Fibroblast of lung (primary cell): ENCODE measurements at regions not wholly inside any gene's neighbourhood (a gene's known extent, or its start where the extent isn't known, plus 50 kb on each side); places are given as distances from the start of the nearest gene placed in this dataset.

ENCODE experiments used
- CTCF ChIP-seq, 2 donors: IDR thresholded peaks in 1 of 2; conservative IDR thresholded peaks in 1 of 2; 1 replicate in 1 of 2; 2 replicates in 1 of 2; pipeline ENCODE4 v1.5.1; 2011 to 2012; ENCODE audit warnings: low read length in 2 of 2, control low read depth in 1 of 2, inconsistent platforms in 1 of 2, low read depth in 1 of 2, mild to moderate bottlenecking in 1 of 2
- EZH2 ChIP-seq: IDR thresholded peaks from 2 replicates; pipeline ENCODE4 v1.5.1; 2012; ENCODE audit warnings: low read length, control low read depth, mild to moderate bottlenecking; ENCODE audit errors: missing control alignments

- no peak for TF ChIP-seq EZH2
- TF ChIP-seq CTCF (conservative IDR thresholded peaks at IDR 0.05 in 1 of 2, IDR thresholded peaks at IDR 0.05 in 1 of 2; ENCODE audit: low read depth in 1 of 2, low read length in 2 of 2), result no peak
Observed at GRCh38 chr13:58682616-58683015, 1051.1 kb downstream of the PCDH17 start.
